ENCODE measurements at regions not wholly inside any gene's neighbourhood (a gene's known extent, or its start where the extent isn't known, plus 50 kb on each side); places are given as distances from the start of the nearest gene placed in this dataset.
"Not testable (repeated sequence)": the region's sequence is repeated elsewhere in the genome, so short reads cannot be mapped to it uniquely, and the experiment has no call there.

GRCh38 chr1:218930472-218931241, 243.0 kb upstream of the LYPLAL1 start:
- peaks cover 0 to 10% (median 0%) of the 10 kb centered on the region in 7 donors for H3K9me3 Mint-ChIP-seq
- no peak overlapping the region for H3K27ac ChIP-seq (ENCODE audit: insufficient read depth, low read length, poor library complexity, severe bottlenecking)
- H3K9me3 ChIP-seq (ENCODE audit: control insufficient read depth in 2 of 2, low read length in 2 of 2): no peaks in the 10 kb centered on the region
- ATAC-seq (ENCODE audit: low read depth in 2 of 2) (no peak), DNase-seq (no peak)
- H3K4me3 Mint-ChIP-seq: no peak overlapping the region
- no peaks in the 10 kb centered on the region for H3K27me3 ChIP-seq (ENCODE audit: control insufficient read depth, insufficient read depth, low read length)
- H3K4me1 ChIP-seq (ENCODE audit: control insufficient read depth, insufficient read depth, low read length, poor library complexity, severe bottlenecking): no peaks in the 10 kb centered on the region
- H3K4me3 ChIP-seq (ENCODE audit: low read depth, low read length): no peak overlapping the region
- H3K36me3 ChIP-seq (ENCODE audit: control insufficient read depth, insufficient read depth, low read length): no peaks in the 10 kb centered on the region
- H3K27ac Mint-ChIP-seq: peak overlapping the region in 1 of 3 donors; percentile 45
- no peaks in the 10 kb centered on the region for H3K36me3 Mint-ChIP-seq
- no peaks in the 10 kb centered on the region for H3K4me1 Mint-ChIP-seq
- peaks cover 5% of the 10 kb centered on the region for H3K27me3 Mint-ChIP-seq

- DNase-seq (no peak), ATAC-seq (ENCODE audit: low read depth in 2 of 2) (no peak)
- peaks cover 0 to 4% (median 0%) of the 10 kb centered on the region in 7 donors for H3K9me3 Mint-ChIP-seq
- no peaks in the 10 kb centered on the region for H3K27me3 ChIP-seq (ENCODE audit: control insufficient read depth, insufficient read depth, low read length)
- H3K27ac ChIP-seq (ENCODE audit: insufficient read depth, low read length, poor library complexity, severe bottlenecking): no peak overlapping the region
- H3K36me3 ChIP-seq (ENCODE audit: control insufficient read depth, insufficient read depth, low read length): no peaks in the 10 kb centered on the region
- peaks cover 5% of the 10 kb centered on the region for H3K27me3 Mint-ChIP-seq
- H3K4me3 Mint-ChIP-seq: no peak overlapping the region
- no peaks in the 10 kb centered on the region for H3K4me1 Mint-ChIP-seq
- H3K4me3 ChIP-seq (ENCODE audit: low read depth, low read length): no peak overlapping the region
- no peaks in the 10 kb centered on the region for H3K36me3 Mint-ChIP-seq
- H3K4me1 ChIP-seq (ENCODE audit: control insufficient read depth, insufficient read depth, low read length, poor library complexity, severe bottlenecking): no peaks in the 10 kb centered on the region
- H3K9me3 ChIP-seq (ENCODE audit: control insufficient read depth in 2 of 2, low read length in 2 of 2): no peaks in the 10 kb centered on the region
- no peak overlapping the region for H3K27ac Mint-ChIP-seq
Measured at GRCh38 chr1:218931324-218931723, 242.4 kb upstream of the LYPLAL1 start.

- Histone ChIP-seq H3K9me3 (ENCODE audit: control insufficient read depth in 2 of 2, low read length in 2 of 2) (no peaks in the 10 kb centered on the region), H3K27ac (ENCODE audit: insufficient read depth, low read length, poor library complexity, severe bottlenecking) (no peak overlapping the region), H3K4me1 (ENCODE audit: control insufficient read depth, insufficient read depth, low read length, poor library complexity, severe bottlenecking) (no peaks in the 10 kb centered on the region), H3K27me3 (ENCODE audit: control insufficient read depth, insufficient read depth, low read length) (no peaks in the 10 kb centered on the region), H3K36me3 (ENCODE audit: control insufficient read depth, insufficient read depth, low read length) (no peaks in the 10 kb centered on the region), H3K4me3 (ENCODE audit: low read depth, low read length) (no peak overlapping the region)
- ATAC-seq (ENCODE audit: low read depth in 2 of 2) (no peak), DNase-seq (no peak)
- Mint-ChIP-seq H3K27ac (no peak overlapping the region), H3K4me3 (no peak overlapping the region), H3K36me3 (no peaks in the 10 kb centered on the region), H3K4me1 (no peaks in the 10 kb centered on the region), H3K9me3 (peaks cover 0 to 4% (median 2%) of the 10 kb centered on the region in 7 donors), H3K27me3 (peaks cover 5% of the 10 kb centered on the region)
Measured at GRCh38 chr1:218933513-218933912, 240.2 kb upstream of the LYPLAL1 start.

- not testable (repeated sequence) for H3K4me3 ChIP-seq (ENCODE audit: low read depth, low read length); ATAC-seq (ENCODE audit: low read depth in 2 of 2); H3K27me3 Mint-ChIP-seq; H3K4me1 Mint-ChIP-seq; H3K27me3 ChIP-seq (ENCODE audit: control insufficient read depth, insufficient read depth, low read length); DNase-seq; H3K36me3 ChIP-seq (ENCODE audit: control insufficient read depth, insufficient read depth, low read length); H3K27ac Mint-ChIP-seq; H3K9me3 ChIP-seq (ENCODE audit: control insufficient read depth in 2 of 2, low read length in 2 of 2); H3K36me3 Mint-ChIP-seq; H3K27ac ChIP-seq (ENCODE audit: insufficient read depth, low read length, poor library complexity, severe bottlenecking); H3K9me3 Mint-ChIP-seq; H3K4me1 ChIP-seq (ENCODE audit: control insufficient read depth, insufficient read depth, low read length, poor library complexity, severe bottlenecking); H3K4me3 Mint-ChIP-seq
Measured at GRCh38 chr1:218935408-218935807, 238.3 kb upstream of the LYPLAL1 start.

- DNase-seq: no peak
- no peaks in the 10 kb centered on the region for H3K4me1 Mint-ChIP-seq
- H3K27ac Mint-ChIP-seq: no peak overlapping the region
- Histone ChIP-seq H3K36me3 (ENCODE audit: control insufficient read depth, insufficient read depth, low read length) (no peaks in the 10 kb centered on the region), H3K27me3 (ENCODE audit: control insufficient read depth, insufficient read depth, low read length) (no peaks in the 10 kb centered on the region), H3K4me3 (ENCODE audit: low read depth, low read length) (no peak overlapping the region), H3K9me3 (ENCODE audit: control insufficient read depth in 2 of 2, low read length in 2 of 2) (no peaks in the 10 kb centered on the region), H3K4me1 (ENCODE audit: control insufficient read depth, insufficient read depth, low read length, poor library complexity, severe bottlenecking) (no peaks in the 10 kb centered on the region), H3K27ac (ENCODE audit: insufficient read depth, low read length, poor library complexity, severe bottlenecking) (no peak overlapping the region)
- no peaks in the 10 kb centered on the region for H3K27me3 Mint-ChIP-seq
- no peak for ATAC-seq (ENCODE audit: low read depth in 2 of 2)
- peaks cover 0 to 17% (median 3%) of the 10 kb centered on the region in 7 donors for H3K9me3 Mint-ChIP-seq
- H3K4me3 Mint-ChIP-seq: no peak overlapping the region
- no peaks in the 10 kb centered on the region for H3K36me3 Mint-ChIP-seq
Measured at GRCh38 chr1:218938259-218938658, 235.4 kb upstream of the LYPLAL1 start.

- ATAC-seq (ENCODE audit: low read depth in 2 of 2): no peak
- no peaks in the 10 kb centered on the region for H3K36me3 ChIP-seq (ENCODE audit: control insufficient read depth, insufficient read depth, low read length)
- Mint-ChIP-seq H3K27me3 (no peaks in the 10 kb centered on the region), H3K36me3 (no peaks in the 10 kb centered on the region), H3K4me3 (no peak overlapping the region), H3K4me1 (no peaks in the 10 kb centered on the region), H3K27ac (no peak overlapping the region), H3K9me3 (peaks cover 0 to 17% (median 3%) of the 10 kb centered on the region in 7 donors)
- H3K4me1 ChIP-seq (ENCODE audit: control insufficient read depth, insufficient read depth, low read length, poor library complexity, severe bottlenecking): no peaks in the 10 kb centered on the region
- H3K27me3 ChIP-seq (ENCODE audit: control insufficient read depth, insufficient read depth, low read length): no peaks in the 10 kb centered on the region
- H3K4me3 ChIP-seq (ENCODE audit: low read depth, low read length): no peak overlapping the region
- DNase-seq: no peak
- no peak overlapping the region for H3K27ac ChIP-seq (ENCODE audit: insufficient read depth, low read length, poor library complexity, severe bottlenecking)
- H3K9me3 ChIP-seq (ENCODE audit: control insufficient read depth in 2 of 2, low read length in 2 of 2): no peaks in the 10 kb centered on the region
Measured at GRCh38 chr1:218939095-218939494, 234.6 kb upstream of the LYPLAL1 start.

- no peak overlapping the region for H3K27ac Mint-ChIP-seq
- Histone ChIP-seq H3K4me3 (ENCODE audit: low read depth, low read length) (no peak overlapping the region), H3K9me3 (ENCODE audit: control insufficient read depth in 2 of 2, low read length in 2 of 2) (no peaks in the 10 kb centered on the region), H3K27me3 (ENCODE audit: control insufficient read depth, insufficient read depth, low read length) (no peaks in the 10 kb centered on the region), H3K27ac (ENCODE audit: insufficient read depth, low read length, poor library complexity, severe bottlenecking) (no peak overlapping the region), H3K36me3 (ENCODE audit: control insufficient read depth, insufficient read depth, low read length) (no peaks in the 10 kb centered on the region), H3K4me1 (ENCODE audit: control insufficient read depth, insufficient read depth, low read length, poor library complexity, severe bottlenecking) (no peaks in the 10 kb centered on the region)
- H3K36me3 Mint-ChIP-seq: no peaks in the 10 kb centered on the region
- no peak for ATAC-seq (ENCODE audit: low read depth in 2 of 2)
- peaks cover 0 to 14% (median 3%) of the 10 kb centered on the region in 7 donors for H3K9me3 Mint-ChIP-seq
- H3K4me3 Mint-ChIP-seq: no peak overlapping the region
- no peaks in the 10 kb centered on the region for H3K27me3 Mint-ChIP-seq
- no peak for DNase-seq
- no peaks in the 10 kb centered on the region for H3K4me1 Mint-ChIP-seq
Measured at GRCh38 chr1:218942431-218942830, 231.2 kb upstream of the LYPLAL1 start.

- Histone ChIP-seq H3K36me3 (ENCODE audit: control insufficient read depth, insufficient read depth, low read length) (no peaks in the 10 kb centered on the region), H3K4me3 (ENCODE audit: low read depth, low read length) (no peak overlapping the region), H3K4me1 (ENCODE audit: control insufficient read depth, insufficient read depth, low read length, poor library complexity, severe bottlenecking) (no peaks in the 10 kb centered on the region), H3K27ac (ENCODE audit: insufficient read depth, low read length, poor library complexity, severe bottlenecking) (no peak overlapping the region), H3K9me3 (ENCODE audit: control insufficient read depth in 2 of 2, low read length in 2 of 2) (no peaks in the 10 kb centered on the region), H3K27me3 (ENCODE audit: control insufficient read depth, insufficient read depth, low read length) (no peaks in the 10 kb centered on the region)
- Mint-ChIP-seq H3K4me3 (no peak overlapping the region), H3K9me3 (peaks cover 0 to 14% (median 3%) of the 10 kb centered on the region in 7 donors), H3K4me1 (no peaks in the 10 kb centered on the region), H3K27ac (no peak overlapping the region), H3K27me3 (no peaks in the 10 kb centered on the region), H3K36me3 (no peaks in the 10 kb centered on the region)
- no peak for ATAC-seq (ENCODE audit: low read depth in 2 of 2)
- no peak for DNase-seq
Measured at GRCh38 chr1:218943371-218943770, 230.3 kb upstream of the LYPLAL1 start.
